ENCODE measurements at regions not wholly inside any gene's neighbourhood (a gene's known extent, or its start where the extent isn't known, plus 50 kb on each side); places are given as distances from the start of the nearest gene placed in this dataset. TPM values are rescaled to one million over a fixed set of nuclear protein-coding genes. Genes with fewer than 3 reads are reported as not detected.

DNA sequence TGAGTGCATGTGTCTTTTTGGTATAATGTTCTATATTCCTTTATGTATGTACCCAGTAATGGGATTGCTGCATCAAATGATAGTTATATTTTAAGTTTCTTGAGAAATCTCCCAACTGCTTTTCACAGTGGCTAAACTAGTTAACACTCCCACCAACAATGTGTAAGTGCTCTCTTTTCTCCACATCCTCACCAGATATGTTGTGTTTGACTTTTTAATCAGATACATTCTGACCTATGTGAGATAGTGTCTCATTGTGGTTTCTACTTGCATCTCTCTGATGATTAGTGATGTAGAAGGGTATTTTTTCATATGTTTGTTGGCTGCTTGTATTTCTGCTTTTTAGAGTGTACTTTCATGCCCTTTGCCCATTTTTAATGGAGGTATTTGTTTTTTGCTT, 62.8 kb upstream of the ALG10B start:
- H3K4me3 ChIP-seq (ENCODE audit: low read depth, low read length): no peak overlapping the region
- no peak for DNase-seq (ENCODE audit: low read depth)
- no peak for TF ChIP-seq CTCF (IDR thresholded peaks at IDR 0.05; ENCODE audit: insufficient read depth, low read length)

DNA sequence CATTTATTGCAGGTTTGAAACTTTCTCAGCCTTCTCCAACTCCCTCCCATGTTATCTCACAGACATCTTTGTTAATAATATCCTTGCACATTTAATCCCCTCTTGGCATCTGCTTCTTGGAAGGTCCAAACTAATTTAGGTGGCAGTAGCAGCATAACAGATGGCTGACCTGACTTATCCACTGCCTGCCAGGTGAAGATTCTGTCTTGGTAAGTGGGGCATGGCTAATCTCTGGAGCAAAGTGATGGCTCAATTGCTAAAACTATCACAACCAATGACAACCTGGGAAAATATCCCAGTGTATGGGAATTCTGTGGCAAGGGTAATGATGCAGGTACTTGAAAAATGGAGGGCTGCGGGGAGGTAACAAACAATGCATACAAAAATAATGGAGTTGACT, 58.2 kb upstream of the ALG10B start:
- H3K4me3 ChIP-seq (ENCODE audit: low read depth, low read length): no peak overlapping the region
- no peak for TF ChIP-seq CTCF (IDR thresholded peaks at IDR 0.05; ENCODE audit: insufficient read depth, low read length)
- no peak for DNase-seq (ENCODE audit: low read depth)

Small RNA genes in the stretch of these regions (small RNA-seq; reads per million reads assigned to genes)
- gene RF01518: not detected
- 0.25 reads per million for gene RNA5SP358
- gene RNA5SP359: 1.2 reads per million, percentile 44 among the genes with 10 or more reads in this experiment

All from fibroblast of the aortic adventitia (primary cell).